H9 (cell line): ENCODE measurements at regions not wholly inside any gene's neighbourhood (a gene's known extent, or its start where the extent isn't known, plus 50 kb on each side); places are given as distances from the start of the nearest gene placed in this dataset.

ENCODE experiments used
- DNase-seq: peaks from one replicate; pipeline ENCODE4 v3.0.0-alpha.2; 2017
- H2AFZ ChIP-seq: one replicate; pipeline ENCODE4 v1.6.1; 2013; ENCODE audit warnings: mild to moderate bottlenecking, low read length, control low read depth, moderate library complexity
- H2AK5ac ChIP-seq: 2 replicates; pipeline ENCODE4 v1.6.1; 2013; ENCODE audit warnings: low read length, control low read depth, mixed read lengths; ENCODE audit not compliant: insufficient read length
- H2BK120ac ChIP-seq: one replicate; pipeline ENCODE4 v1.6.1; 2013; ENCODE audit warnings: low read depth, mild to moderate bottlenecking, low read length, control low read depth, inconsistent platforms; ENCODE audit not compliant: poor library complexity, severe bottlenecking
- H2BK12ac ChIP-seq: 2 replicates; pipeline ENCODE4 v1.6.1; 2013; ENCODE audit warnings: low read length, control low read depth, mixed read lengths, low read depth; ENCODE audit not compliant: insufficient read length
- H2BK15ac ChIP-seq: 2 replicates; pipeline ENCODE4 v1.6.1; 2013; ENCODE audit warnings: low read depth, low read length, control low read depth
- H2BK20ac ChIP-seq: one replicate; pipeline ENCODE4 v1.6.1; 2013; ENCODE audit warnings: low read depth, mild to moderate bottlenecking, low read length, control low read depth, inconsistent platforms; ENCODE audit not compliant: poor library complexity, severe bottlenecking
- H2BK5ac ChIP-seq: 2 replicates; pipeline ENCODE4 v1.6.1; 2013; ENCODE audit warnings: low read length, control low read depth, mixed read lengths; ENCODE audit not compliant: insufficient read length
- H3K14ac ChIP-seq: 2 replicates; pipeline ENCODE4 v1.6.1; 2013; ENCODE audit warnings: low read length, control low read depth; ENCODE audit not compliant: insufficient read depth
- H3K18ac ChIP-seq: 2 replicates; pipeline ENCODE4 v1.6.1; 2013; ENCODE audit warnings: low read depth, mild to moderate bottlenecking, mixed read lengths, low read length, control low read depth; ENCODE audit not compliant: insufficient read length
- H3K23ac ChIP-seq: 2 replicates; pipeline ENCODE4 v1.6.1; 2013; ENCODE audit warnings: low read length, control low read depth, mixed read lengths, low read depth; ENCODE audit not compliant: insufficient read length
- H3K23me2 ChIP-seq: 2 replicates; pipeline ENCODE4 v1.6.1; 2013; ENCODE audit warnings: low read depth, mild to moderate bottlenecking, mixed read lengths, low read length, control low read depth; ENCODE audit not compliant: insufficient read length, poor library complexity, severe bottlenecking
- H3K27ac ChIP-seq: 2 replicates; pipeline ENCODE4 v1.5.1; 2013; ENCODE audit warnings: low read length, control low read depth, mixed read lengths, low read depth; ENCODE audit not compliant: insufficient read length
- H3K27me3 ChIP-seq: 2 replicates; pipeline ENCODE4 v1.6.1; 2013; ENCODE audit warnings: low read length, control low read depth, inconsistent platforms; ENCODE audit not compliant: insufficient read depth
- H3K4ac ChIP-seq: 2 replicates; pipeline ENCODE4 v1.6.1; 2013; ENCODE audit warnings: low read depth, mild to moderate bottlenecking, control low read depth, inconsistent platforms, low read length, moderate library complexity
- H3K4me1 ChIP-seq: 2 replicates; pipeline ENCODE4 v1.6.1; 2013; ENCODE audit warnings: low read length, control low read depth, inconsistent platforms; ENCODE audit not compliant: insufficient read depth
- H3K4me2 ChIP-seq: 2 replicates; pipeline ENCODE4 v1.6.1; 2013; ENCODE audit warnings: low read length, control low read depth, mixed read lengths; ENCODE audit not compliant: insufficient read length, insufficient read depth
- H3K56ac ChIP-seq: 2 replicates; pipeline ENCODE4 v1.6.1; 2013; ENCODE audit warnings: low read depth, mild to moderate bottlenecking, mixed read lengths, low read length, control low read depth; ENCODE audit not compliant: insufficient read length
- H3K79me1 ChIP-seq: 2 replicates; pipeline ENCODE4 v1.6.1; 2013; ENCODE audit warnings: low read depth, mild to moderate bottlenecking, moderate library complexity, low read length, control low read depth, inconsistent platforms; ENCODE audit not compliant: insufficient read depth, poor library complexity, severe bottlenecking
- H3K79me2 ChIP-seq: 2 replicates; pipeline ENCODE4 v1.6.1; 2013; ENCODE audit warnings: low read length, control low read depth, inconsistent platforms; ENCODE audit not compliant: insufficient read depth
- H3K9ac ChIP-seq: 2 replicates; pipeline ENCODE4 v1.6.1; 2013; ENCODE audit warnings: low read length, control low read depth, mixed read lengths; ENCODE audit not compliant: insufficient read length; ENCODE audit errors: extremely low read depth
- H3K9me3 ChIP-seq: one replicate; pipeline ENCODE4 v1.6.1; 2013; ENCODE audit warnings: low read depth, low read length, inconsistent platforms; ENCODE audit not compliant: control insufficient read depth
- H3T11ph ChIP-seq: one replicate; pipeline ENCODE4 v1.6.1; 2013; ENCODE audit warnings: mild to moderate bottlenecking, low read length, control low read depth, inconsistent platforms
- H4K20me1 ChIP-seq: one replicate; pipeline ENCODE4 v1.6.1; 2013; ENCODE audit not compliant: control insufficient read depth, insufficient read length, insufficient read depth
- H4K5ac ChIP-seq: 2 replicates; pipeline ENCODE4 v1.6.1; 2013; ENCODE audit warnings: low read depth, mild to moderate bottlenecking, mixed read lengths, low read length, control low read depth; ENCODE audit not compliant: insufficient read length
- H4K8ac ChIP-seq: replicated peaks from 2 replicates; pipeline ENCODE4 v1.6.1; 2013; ENCODE audit warnings: low read length, control low read depth, mixed read lengths, low read depth; ENCODE audit not compliant: insufficient read length
- H4K91ac ChIP-seq: 2 replicates; pipeline ENCODE4 v1.6.1; 2013; ENCODE audit warnings: low read depth, mild to moderate bottlenecking, moderate library complexity, mixed read lengths, low read length, control low read depth; ENCODE audit not compliant: insufficient read length
- H3K27ac Mint-ChIP-seq, 3 experiments: 2 replicates in 2 of 3; 3 replicates in 1 of 3; pipeline ENCODE4 v1.8.0; 2020 to 2021; ENCODE audit warnings: mixed read lengths in 3 of 3, mild to moderate bottlenecking in 1 of 3, moderate library complexity in 1 of 3
- H3K27me3 Mint-ChIP-seq: 2 replicates; pipeline ENCODE4 v1.8.0; 2021; ENCODE audit warnings: low read depth, mild to moderate bottlenecking, moderate library complexity, mixed read lengths
- H3K36me3 Mint-ChIP-seq, 3 experiments: 2 replicates in 2 of 3; 3 replicates in 1 of 3; pipeline ENCODE4 v1.8.0; 2020 to 2021; ENCODE audit warnings: low read depth in 3 of 3, mixed read lengths in 3 of 3; ENCODE audit not compliant: insufficient read depth in 1 of 3
- H3K4me1 Mint-ChIP-seq, 2 experiments: 2 replicates each; pipeline ENCODE4 v1.8.0; 2020; ENCODE audit warnings: mixed read lengths in 2 of 2
- H3K4me3 Mint-ChIP-seq, 2 experiments: 2 replicates in 1 of 2; 3 replicates in 1 of 2; pipeline ENCODE4 v1.8.0; 2020 to 2021; ENCODE audit warnings: mild to moderate bottlenecking in 2 of 2, mixed read lengths in 2 of 2, moderate library complexity in 1 of 2
- H3K9me3 Mint-ChIP-seq, 2 experiments: 2 replicates in 1 of 2; 3 replicates in 1 of 2; pipeline ENCODE4 v1.8.0; 2020; ENCODE audit warnings: mild to moderate bottlenecking in 2 of 2, mixed read lengths in 2 of 2, moderate library complexity in 1 of 2
- CTCF ChIP-seq: fragments of 200-600 bp; sonication (generic); conservative IDR thresholded peaks from 3 replicates; pipeline ENCODE4 v1.8.0; 2021; ENCODE audit warnings: antibody characterized with exemption, mild to moderate bottlenecking
- whole genome bisulfite sequencing: extraction: QIAGEN DNeasy Blood & Tissue Kit; methylation state at CpG from one replicate; pipeline ENCODE4 v1.1.7; 2013; ENCODE audit warnings: missing lambda C conversion rate, low lambda C conversion rate, mixed read lengths; ENCODE audit not compliant: insufficient read length; ENCODE audit errors: extremely low coverage; 5-methylcytosine and 5-hydroxymethylcytosine counted together

GRCh38 chr7:57071-57470 is 135.3 kb upstream of the FAM20C start:
- H3K4me2 ChIP-seq: no peak overlapping the region
- H3K9me3 ChIP-seq: no peaks in the 10 kb centered on the region
- H2BK5ac ChIP-seq: no peak overlapping the region
- H3T11ph ChIP-seq: no peak overlapping the region
- no peak overlapping the region for H4K8ac ChIP-seq
- Mint-ChIP-seq H3K36me3 (peaks cover 0 to 2% (median 0%) of the 10 kb centered on the region in 3 experiments; a peak in 1 of 7 replicates), H3K27me3 (peaks cover 19% of the 10 kb centered on the region), H3K4me1 (peaks cover 41 to 42% of the 10 kb centered on the region in 2 experiments), H3K9me3 (peaks cover 0 to 2% of the 10 kb centered on the region in 2 experiments; a peak in 1 of 5 replicates), H3K4me3 (no peak overlapping the region), H3K27ac (no peak overlapping the region; a peak in 1 of 7 replicates)
- no peaks in the 10 kb centered on the region for H3K79me1 ChIP-seq
- no CpG with 5 or more reads among the region's 8 CpGs for WGBS
- no peaks in the 10 kb centered on the region for H4K20me1 ChIP-seq
- H3K4me1 ChIP-seq: no peaks in the 10 kb centered on the region; the same call in 1 of the 2 replicates
- H3K27ac ChIP-seq: no peak overlapping the region
- no peak overlapping the region for H3K56ac ChIP-seq
- H3K27me3 ChIP-seq: no peaks in the 10 kb centered on the region
- no peak for TF ChIP-seq CTCF
- no peak overlapping the region for H4K5ac ChIP-seq
- H3K23ac ChIP-seq: no peak overlapping the region
- no peak overlapping the region for H2BK120ac ChIP-seq
- H2BK15ac ChIP-seq: no peak overlapping the region
- H3K9ac ChIP-seq: no peak overlapping the region
- DNase-seq: no peak
- H3K14ac ChIP-seq: no peak overlapping the region
- H3K4ac ChIP-seq: no peak overlapping the region
- no peak overlapping the region for H2BK20ac ChIP-seq
- H3K79me2 ChIP-seq: no peaks in the 10 kb centered on the region
- no peak overlapping the region for H2AFZ ChIP-seq
- H3K18ac ChIP-seq: no peak overlapping the region
- H2BK12ac ChIP-seq: no peak overlapping the region
- no peaks in the 10 kb centered on the region for H3K23me2 ChIP-seq
- H4K91ac ChIP-seq: no peak overlapping the region
- no peak overlapping the region for H2AK5ac ChIP-seq
